H1 (cell line): ENCODE measurements at regions not wholly inside any gene's neighbourhood (a gene's known extent, or its start where the extent isn't known, plus 50 kb on each side); places are given as distances from the start of the nearest gene placed in this dataset.

Source experiments
- CTCF ChIA-PET: fragments of 300-600 bp; sonication (Branson Sonifier 250); formaldehyde crosslinking; loops from one replicate; lab custom pipeline; 2021; ENCODE audit not compliant: partially characterized antibody; lab: Charles Lee
- POLR2A ChIA-PET: fragments of 300-600 bp; sonication (Branson Sonifier 250); formaldehyde crosslinking; loops from one replicate; lab custom pipeline; 2021; ENCODE audit warnings: inconsistent platforms; ENCODE audit not compliant: partially characterized antibody; lab: Charles Lee
- DNase-seq, 2 experiments: peaks; one replicate each; pipeline versions ENCODE4 v3.0.0 to v3.0.0-alpha.2; 2010 to 2022; ENCODE audit warnings: low spot score in 2 of 2, low read depth in 1 of 2, mixed read lengths in 1 of 2
- FAIRE-seq: peaks from 2 replicates; lab custom pipeline; 2011; peaks lifted over from hg19 to GRCh38; lab: Jason Lieb, UNC
- H2AFZ ChIP-seq: 2 replicates; pipeline ENCODE4 v1.8.1; 2012; ENCODE audit warnings: low read length, inconsistent platforms
- H2AK5ac ChIP-seq: 2 replicates; pipeline ENCODE4 v1.6.1; 2013; ENCODE audit warnings: low read depth, low read length
- H2BK120ac ChIP-seq: replicated peaks from 2 replicates; pipeline ENCODE3; 2013; ENCODE audit warnings: low read depth, low read length, inconsistent platforms
- H2BK12ac ChIP-seq: 2 replicates; pipeline ENCODE4 v1.6.1; 2013; ENCODE audit warnings: low read depth, low read length
- H2BK15ac ChIP-seq: 2 replicates; pipeline ENCODE4 v1.6.1; 2013; ENCODE audit warnings: low read length
- H2BK20ac ChIP-seq: 2 replicates; pipeline ENCODE4 v1.6.1; 2013; ENCODE audit warnings: low read length
- H2BK5ac ChIP-seq: 2 replicates; pipeline ENCODE4 v1.6.1; 2013; ENCODE audit warnings: low read depth, low read length
- H3K14ac ChIP-seq: 2 replicates; pipeline ENCODE4 v1.6.1; 2013; ENCODE audit warnings: inconsistent platforms; ENCODE audit not compliant: insufficient read length
- H3K18ac ChIP-seq: 2 replicates; pipeline ENCODE4 v1.6.1; 2013; ENCODE audit warnings: low read length; ENCODE audit errors: extremely low read depth
- H3K23ac ChIP-seq: 2 replicates; pipeline ENCODE4 v1.6.1; 2013; ENCODE audit warnings: inconsistent platforms; ENCODE audit not compliant: insufficient read length
- H3K23me2 ChIP-seq: 2 replicates; pipeline ENCODE4 v1.6.1; 2013; ENCODE audit warnings: low read depth, low read length
- H3K27ac ChIP-seq: 2 replicates; pipeline ENCODE4 v1.6.1; 2011; ENCODE audit warnings: low read depth, low read length, inconsistent platforms
- H3K27me3 ChIP-seq, 4 experiments: replicated peaks in 1 of 4; 1 replicate in 1 of 4; 2 replicates in 3 of 4; pipeline versions ENCODE4 v1.6.1 to v1.8.1; 2011 to 2013; ENCODE audit warnings: low read length in 3 of 4, mild to moderate bottlenecking in 3 of 4, inconsistent platforms in 2 of 4, mixed read lengths in 2 of 4, moderate library complexity in 1 of 4; ENCODE audit not compliant: control insufficient read depth in 3 of 4, insufficient read depth in 3 of 4; ENCODE audit errors: extremely low read depth in 1 of 4
- H3K36me3 ChIP-seq, 4 experiments: 2 replicates each; pipeline versions ENCODE4 v1.6.1 to v1.8.1; 2011 to 2013; ENCODE audit warnings: mild to moderate bottlenecking in 4 of 4, low read length in 3 of 4, moderate library complexity in 2 of 4, control low read depth in 1 of 4, inconsistent platforms in 1 of 4; ENCODE audit not compliant: insufficient read depth in 4 of 4, control insufficient read depth in 2 of 4
- H3K4ac ChIP-seq: replicated peaks from 2 replicates; pipeline ENCODE3; 2013; ENCODE audit warnings: low read length, low read depth, mixed read lengths, inconsistent platforms; ENCODE audit not compliant: insufficient read length
- H3K4me1 ChIP-seq, 4 experiments: replicated peaks in 1 of 4; 1 replicate in 1 of 4; 2 replicates in 3 of 4; pipeline versions ENCODE4 v1.6.1 to v1.8.1; 2011 to 2013; ENCODE audit warnings: low read length in 3 of 4, inconsistent platforms in 2 of 4, mixed read lengths in 1 of 4; ENCODE audit not compliant: insufficient read depth in 4 of 4, control insufficient read depth in 3 of 4
- H3K4me2 ChIP-seq, 2 experiments: 2 replicates each; pipeline versions ENCODE4 v1.6.1 to v1.8.1; 2011 to 2013; ENCODE audit warnings: low read depth in 2 of 2, low read length in 2 of 2, control low read depth in 1 of 2, inconsistent platforms in 1 of 2, mild to moderate bottlenecking in 1 of 2; ENCODE audit not compliant: insufficient read depth in 1 of 2
- H3K4me3 ChIP-seq, 4 experiments: fragments of 200-600, 300-600 bp in 1 of 4; sonication (generic), shearing (Covaris generic), sonication (Bioruptor Twin) in 1 of 4; 2 replicates each; pipeline versions ENCODE4 v1.5.1 to v1.8.1; 2011 to 2016; ENCODE audit warnings: low read length in 4 of 4, low read depth in 3 of 4, control low read depth in 2 of 4, inconsistent platforms in 2 of 4, mild to moderate bottlenecking in 2 of 4, mixed read lengths in 1 of 4, moderate library complexity in 1 of 4; ENCODE audit not compliant: insufficient read depth in 2 of 4; ENCODE audit errors: extremely low read depth in 1 of 4
- H3K56ac ChIP-seq: replicated peaks from 2 replicates; pipeline ENCODE3; 2013; ENCODE audit warnings: low read depth, mild to moderate bottlenecking, mixed read lengths, low read length, inconsistent platforms; ENCODE audit not compliant: insufficient read length
- H3K79me1 ChIP-seq: 2 replicates; pipeline ENCODE4 v1.6.1; 2013; ENCODE audit warnings: low read depth, low read length, control low read depth
- H3K79me2 ChIP-seq, 2 experiments: 2 replicates each; pipeline versions ENCODE4 v1.6.1 to v1.8.1; 2012 to 2013; ENCODE audit warnings: low read length in 2 of 2, mild to moderate bottlenecking in 2 of 2, inconsistent platforms in 1 of 2; ENCODE audit not compliant: insufficient read depth in 2 of 2, control insufficient read depth in 1 of 2
- H3K9ac ChIP-seq, 4 experiments: replicated peaks in 1 of 4; 1 replicate in 1 of 4; 2 replicates in 3 of 4; pipeline versions ENCODE4 v1.6.1 to v1.8.1; 2011 to 2013; ENCODE audit warnings: low read depth in 3 of 4, low read length in 3 of 4, control low read depth in 2 of 4, mild to moderate bottlenecking in 2 of 4, moderate library complexity in 2 of 4, inconsistent platforms in 1 of 4; ENCODE audit errors: extremely low read depth in 1 of 4
- H3K9me3 ChIP-seq, 2 experiments: 2 replicates each; pipeline versions ENCODE4 v1.6.1 to v1.8.1; 2012 to 2013; ENCODE audit warnings: mild to moderate bottlenecking in 2 of 2, moderate library complexity in 2 of 2, control low read depth in 1 of 2, inconsistent platforms in 1 of 2, low read depth in 1 of 2, low read length in 1 of 2, mixed read lengths in 1 of 2; ENCODE audit not compliant: insufficient read depth in 2 of 2
- H4K20me1 ChIP-seq, 2 experiments: replicated peaks in 1 of 2; 2 replicates each; pipeline versions ENCODE3 to v1.8.1; 2011 to 2013; ENCODE audit warnings: inconsistent platforms in 2 of 2, low read length in 2 of 2, mild to moderate bottlenecking in 1 of 2; ENCODE audit not compliant: insufficient read depth in 2 of 2, control insufficient read depth in 1 of 2
- H4K5ac ChIP-seq: 2 replicates; pipeline ENCODE4 v1.6.1; 2013; ENCODE audit warnings: low read length, low read depth, mixed read lengths, inconsistent platforms; ENCODE audit not compliant: insufficient read length
- H4K8ac ChIP-seq: 2 replicates; pipeline ENCODE4 v1.8.0; 2013; ENCODE audit warnings: mild to moderate bottlenecking, moderate library complexity, low read length, inconsistent platforms; ENCODE audit not compliant: insufficient read depth; ENCODE audit errors: extremely low read depth
- H4K91ac ChIP-seq: replicated peaks from 2 replicates; pipeline ENCODE3; 2013; ENCODE audit warnings: low read length, mixed read lengths, inconsistent platforms; ENCODE audit not compliant: insufficient read length
- BACH1 ChIP-seq: IDR thresholded peaks from 2 replicates; pipeline ENCODE4 v1.6.1; 2012; ENCODE audit warnings: low read length, improper control_type of control experiment
- CEBPB ChIP-seq: IDR thresholded peaks from 2 replicates; pipeline ENCODE4 v1.6.1; 2012; ENCODE audit warnings: low read depth, low read length
- CTBP2 ChIP-seq: IDR thresholded peaks from 2 replicates; pipeline ENCODE4 v1.7.0; 2011; ENCODE audit warnings: borderline replicate concordance, mild to moderate bottlenecking, moderate library complexity, mixed read lengths, low read length; ENCODE audit not compliant: insufficient read depth, insufficient read length
- E2F6 ChIP-seq: IDR thresholded peaks from 2 replicates; pipeline ENCODE4 v1.6.1; 2012; ENCODE audit warnings: inconsistent platforms
- POLR2AphosphoS5 ChIP-seq: IDR thresholded peaks from 2 replicates; pipeline ENCODE4 v1.6.1; 2011; ENCODE audit warnings: low read depth, low read length
- SP2 ChIP-seq: IDR thresholded peaks from 2 replicates; pipeline ENCODE4 v1.6.1; 2012; ENCODE audit warnings: mild to moderate bottlenecking, low read length, inconsistent platforms
- TAF1 ChIP-seq: IDR thresholded peaks from 2 replicates; pipeline ENCODE4 v1.6.1; 2011; ENCODE audit warnings: mild to moderate bottlenecking, low read depth, low read length
- ZNF274 ChIP-seq: IDR thresholded peaks from 2 replicates; pipeline ENCODE4 v1.7.0; 2012; ENCODE audit warnings: low read length, borderline replicate concordance; ENCODE audit errors: extremely low read depth
- WGBS, 2 experiments: shearing (Covaris generic) in 1 of 2; methylation state at CpG; one replicate each; pipeline versions ENCODE4 v1.1.6 to v1.1.7; 2013 to 2015; ENCODE audit warnings: low lambda C conversion rate in 2 of 2, mixed read lengths in 2 of 2, inconsistent platforms in 1 of 2, low coverage in 1 of 2, missing lambda C conversion rate in 1 of 2; ENCODE audit not compliant: insufficient replicate concordance in 2 of 2, insufficient coverage in 1 of 2, insufficient read length in 1 of 2; ENCODE audit errors: extremely low coverage in 1 of 2, missing lambda C conversion rate in 1 of 2; 5-methylcytosine and 5-hydroxymethylcytosine counted together

- H2AK5ac ChIP-seq: no peak overlapping the region
- TF ChIP-seq TAF1 (no peak), CTBP2 (no peak), BACH1 (no peak), POLR2AphosphoS5 (no peak), CEBPB (no peak), SP2 (no peak), ZNF274 (no peak), E2F6 (no peak)
- H3K14ac ChIP-seq: no peak overlapping the region
- no peaks in the 10 kb centered on the region for H3K27me3 ChIP-seq
- H4K5ac ChIP-seq: no peak overlapping the region
- H3K56ac ChIP-seq: no peak overlapping the region
- ChIA-PET POLR2A (no interaction called here), CTCF (interaction anchor here (0.9 kb wide), 1 partner anchor 8 kb away, joined by 3 read pairs; no protein-coding TSS in a partner anchor)
- H3K4me3 ChIP-seq: no peak overlapping the region
- no peaks in the 10 kb centered on the region for H3K79me2 ChIP-seq
- no peaks in the 10 kb centered on the region for H4K20me1 ChIP-seq
- H4K8ac ChIP-seq: no peak overlapping the region
- no peaks in the 10 kb centered on the region for H3K36me3 ChIP-seq
- H3K27ac ChIP-seq: no peak overlapping the region
- DNase-seq (no peak), FAIRE-seq (no peak)
- no peak overlapping the region for H4K91ac ChIP-seq
- no peaks in the 10 kb centered on the region for H3K4me1 ChIP-seq
- no peak overlapping the region for H2AFZ ChIP-seq
- WGBS, 2 experiments: 0% methylated on average over 1 of the region's 1 CpG; no CpG with 5 or more reads in 1 of the 2 experiments
- H3K4me2 ChIP-seq: no peak overlapping the region
- H3K9me3 ChIP-seq: no peaks in the 10 kb centered on the region
- H3K23ac ChIP-seq: no peak overlapping the region
- no peak overlapping the region for H3K4ac ChIP-seq
- H2BK5ac ChIP-seq: no peak overlapping the region
- H2BK12ac ChIP-seq: no peak overlapping the region
- H3K9ac ChIP-seq: no peak overlapping the region
- H3K79me1 ChIP-seq: no peaks in the 10 kb centered on the region
- no peak overlapping the region for H3K18ac ChIP-seq
- H2BK20ac ChIP-seq: no peak overlapping the region
- no peaks in the 10 kb centered on the region for H3K23me2 ChIP-seq
- no peak overlapping the region for H2BK120ac ChIP-seq
- no peak overlapping the region for H2BK15ac ChIP-seq
Observed at GRCh38 chr3:74036568-74036967, 411.8 kb upstream of the PDZRN3 start.
